Right lobe of liver (tissue), 6 donors: ENCODE measurements at regions not wholly inside any gene's neighbourhood (a gene's known extent, or its start where the extent isn't known, plus 50 kb on each side); places are given as distances from the start of the nearest gene placed in this dataset.

ENCODE experiments used
- ATAC-seq, 4 donors: fragments of 200-7000 bp; cut with Tn5 transposase; one replicate each; pipeline ENCODE4 v1.9.1; 2020; ENCODE audit warnings: mild to moderate bottlenecking in 4 of 4, moderate library complexity in 4 of 4
- DNase-seq, 3 donors: peaks; one replicate each; pipeline ENCODE4 v3.0.0-alpha.2; 2020
- H3K27ac ChIP-seq, 3 donors: fragments of 200-600 bp; one replicate each; pipeline ENCODE4 v1.8.0; 2022
- H3K27me3 ChIP-seq, 2 donors: fragments of 200-600 bp; one replicate each; pipeline ENCODE4 v1.8.0; 2022
- H3K36me3 ChIP-seq, 4 donors: fragments of 200-600 bp; sonication (generic) in 1 of 4; one replicate each; pipeline versions ENCODE4 v1.5.1 to v1.8.0; 2017 to 2022; ENCODE audit warnings: control low read depth in 1 of 4
- H3K4me1 ChIP-seq, 4 donors: fragments of 200-600 bp; sonication (generic) in 1 of 4; one replicate each; pipeline versions ENCODE4 v1.5.1 to v1.8.0; 2017 to 2022; ENCODE audit warnings: control low read depth in 1 of 4
- H3K4me3 ChIP-seq, 3 donors: fragments of 200-600 bp; one replicate each; pipeline ENCODE4 v1.8.0; 2022
- H3K9me3 ChIP-seq, 4 donors: fragments of 200-600 bp; sonication (generic) in 1 of 4; one replicate each; pipeline versions ENCODE4 v1.5.1 to v1.8.0; 2017 to 2022; ENCODE audit warnings: control low read depth in 1 of 4
- CTCF ChIP-seq, 4 donors: fragments of 200-600 bp in 3 of 4; fragments of 450-650 bp in 1 of 4; IDR thresholded peaks; one replicate each; pipeline versions ENCODE4 v1.5.1 to v1.8.0; 2016 to 2022; ENCODE audit warnings: antibody characterized with exemption in 4 of 4, mild to moderate bottlenecking in 2 of 4
- POLR2A ChIP-seq: fragments of 450-650 bp; IDR thresholded peaks from one replicate; pipeline ENCODE4 v1.6.1; 2017; ENCODE audit warnings: antibody characterized with exemption, mild to moderate bottlenecking
- WGBS: methylation state at CpG from one replicate; pipeline ENCODE4 v1.1.6; 2018; ENCODE audit warnings: low coverage, low lambda C conversion rate; ENCODE audit not compliant: insufficient coverage; ENCODE audit errors: missing lambda C conversion rate; 5-methylcytosine and 5-hydroxymethylcytosine counted together
- intact Hi-C, 2 donors: fragments of 100-400 bp; cut with DNase I; formaldehyde crosslinking; loops; one replicate each; pipeline versions ENCODE4 v1.11.2 to v1.14.1; 2022
- donor health status: DM: no; HTN: yes; CAD: no.
- donor health status: DM: no; HTN: no; CAD: no.
- donor health status: DM: no; HTN: no; CAD: no.
- donor health status: DM: no; HTN: yes; CAD: no.
- donor health status: DM: no; HTN: yes; CAD: no.

- TF ChIP-seq CTCF (IDR thresholded peaks at IDR 0.05) (no peak), POLR2A (no peak)
- H3K27ac ChIP-seq, result no peak overlapping the region
- intact Hi-C loops, result no loop called here
- WGBS, result 75% methylated on average over 1 of the region's 1 CpG
- no peaks in the 10 kb centered on the region for H3K27me3 ChIP-seq
- no peaks in the 10 kb centered on the region for H3K9me3 ChIP-seq
- no peak for DNase-seq
- H3K36me3 ChIP-seq, result no peaks in the 10 kb centered on the region
- no peaks in the 10 kb centered on the region for H3K4me1 ChIP-seq
- ATAC-seq, result no peak
- no peak overlapping the region for H3K4me3 ChIP-seq
These were observed 1160.8 kb upstream of the LRRTM3 start for GRCh38 chr10:65765006-65765541.

DNA sequence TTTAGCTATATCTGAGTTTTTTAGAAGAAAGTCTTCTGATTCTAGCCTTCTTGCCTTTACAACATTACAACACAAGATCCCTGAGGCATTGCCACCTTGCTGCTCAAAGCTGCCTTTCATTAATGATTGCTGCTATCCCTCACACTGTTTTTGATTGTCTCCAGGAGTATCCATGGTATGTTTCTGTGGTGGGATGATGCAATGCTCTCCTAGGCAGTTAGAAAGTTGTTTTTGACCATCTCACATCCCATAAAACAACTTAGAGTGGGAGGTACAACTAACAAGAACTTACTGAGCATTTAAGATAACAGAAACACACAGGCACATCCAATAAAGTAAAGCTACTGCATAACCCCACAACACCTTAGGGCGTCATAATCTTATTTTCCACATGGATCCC lies 1156.0 kb upstream of the LRRTM3 start:
- Histone ChIP-seq H3K9me3 (no peaks in the 10 kb centered on the region), H3K4me1 (no peaks in the 10 kb centered on the region), H3K27ac (no peak overlapping the region), H3K36me3 (no peaks in the 10 kb centered on the region), H3K4me3 (no peak overlapping the region), H3K27me3 (no peaks in the 10 kb centered on the region)
- intact Hi-C loops, result no loop called here
- 64% methylated on average over 1 of the region's 1 CpG for WGBS
- DNase-seq (no peak), ATAC-seq (no peak)
- TF ChIP-seq POLR2A, result no peak
- TF ChIP-seq CTCF (IDR thresholded peaks at IDR 0.05), result no peak

GRCh38 chr10:65778753-65779152 lies 1147.1 kb upstream of the LRRTM3 start:
- DNase-seq, result no peak
- H3K4me3 ChIP-seq, result no peak overlapping the region
- H3K27ac ChIP-seq, result no peak overlapping the region
- intact Hi-C loops, result no loop called here
- no peak for ATAC-seq
- H3K4me1 ChIP-seq, result no peaks in the 10 kb centered on the region
- TF ChIP-seq CTCF (IDR thresholded peaks at IDR 0.05) (no peak), POLR2A (no peak)
- H3K9me3 ChIP-seq, result no peaks in the 10 kb centered on the region
- H3K27me3 ChIP-seq, result no peaks in the 10 kb centered on the region
- H3K36me3 ChIP-seq, result no peaks in the 10 kb centered on the region
- 100% methylated on average over 1 of the region's 6 CpGs for WGBS

GRCh38 chr10:65779985-65780384 lies 1145.9 kb upstream of the LRRTM3 start:
- TF ChIP-seq POLR2A, result no peak
- no peak for TF ChIP-seq CTCF (IDR thresholded peaks at IDR 0.05)
- H3K4me3 ChIP-seq, result no peak overlapping the region
- H3K9me3 ChIP-seq, result no peaks in the 10 kb centered on the region
- DNase-seq (no peak), ATAC-seq (no peak)
- 80% methylated on average over 1 of the region's 5 CpGs for WGBS
- H3K27ac ChIP-seq, result no peak overlapping the region
- no peaks in the 10 kb centered on the region for H3K27me3 ChIP-seq
- H3K4me1 ChIP-seq, result no peaks in the 10 kb centered on the region
- intact Hi-C loops, result no loop called here
- no peaks in the 10 kb centered on the region for H3K36me3 ChIP-seq

DNA sequence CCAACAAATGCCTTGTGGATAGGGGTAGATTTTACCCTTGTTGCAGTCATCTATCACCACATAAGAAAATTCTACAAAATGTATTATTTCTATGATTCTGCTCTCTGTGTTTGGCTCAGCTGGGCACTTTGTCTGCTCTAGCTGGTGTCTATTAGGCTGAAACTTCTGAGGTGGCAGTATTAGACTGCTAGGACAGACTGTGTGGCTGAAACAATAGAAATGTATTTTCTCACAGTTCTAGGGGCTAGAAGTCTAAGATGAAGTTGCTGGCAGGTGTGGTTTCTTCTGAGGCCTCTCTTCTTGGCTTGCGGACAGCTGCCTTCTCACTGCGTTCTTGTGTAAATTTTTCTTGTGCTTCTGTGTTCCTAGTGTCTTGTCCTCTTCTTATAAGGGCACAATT lies 1139.6 kb upstream of the LRRTM3 start:
- TF ChIP-seq CTCF (IDR thresholded peaks at IDR 0.05) (no peak), POLR2A (no peak)
- no peak for ATAC-seq
- no peak overlapping the region for H3K27ac ChIP-seq
- no peaks in the 10 kb centered on the region for H3K9me3 ChIP-seq
- H3K36me3 ChIP-seq, result no peaks in the 10 kb centered on the region
- no peak for DNase-seq
- 100% methylated on average over 2 of the region's 2 CpGs for WGBS
- no peaks in the 10 kb centered on the region for H3K27me3 ChIP-seq
- no peaks in the 10 kb centered on the region for H3K4me1 ChIP-seq
- no peak overlapping the region for H3K4me3 ChIP-seq
- intact Hi-C loops, result no loop called here
